H9 (cell line): ENCODE measurements at regions not wholly inside any gene's neighbourhood (a gene's known extent, or its start where the extent isn't known, plus 50 kb on each side); places are given as distances from the start of the nearest gene placed in this dataset.

ENCODE experiments used
- DNase-seq: peaks from one replicate; pipeline ENCODE4 v3.0.0-alpha.2; 2017
- H2AFZ ChIP-seq: one replicate; pipeline ENCODE4 v1.6.1; 2013; ENCODE audit warnings: mild to moderate bottlenecking, low read length, control low read depth, moderate library complexity
- H2AK5ac ChIP-seq: 2 replicates; pipeline ENCODE4 v1.6.1; 2013; ENCODE audit warnings: low read length, control low read depth, mixed read lengths; ENCODE audit not compliant: insufficient read length
- H2BK120ac ChIP-seq: one replicate; pipeline ENCODE4 v1.6.1; 2013; ENCODE audit warnings: low read depth, mild to moderate bottlenecking, low read length, control low read depth, inconsistent platforms; ENCODE audit not compliant: poor library complexity, severe bottlenecking
- H2BK12ac ChIP-seq: 2 replicates; pipeline ENCODE4 v1.6.1; 2013; ENCODE audit warnings: low read length, control low read depth, mixed read lengths, low read depth; ENCODE audit not compliant: insufficient read length
- H2BK15ac ChIP-seq: 2 replicates; pipeline ENCODE4 v1.6.1; 2013; ENCODE audit warnings: low read depth, low read length, control low read depth
- H2BK20ac ChIP-seq: one replicate; pipeline ENCODE4 v1.6.1; 2013; ENCODE audit warnings: low read depth, mild to moderate bottlenecking, low read length, control low read depth, inconsistent platforms; ENCODE audit not compliant: poor library complexity, severe bottlenecking
- H2BK5ac ChIP-seq: 2 replicates; pipeline ENCODE4 v1.6.1; 2013; ENCODE audit warnings: low read length, control low read depth, mixed read lengths; ENCODE audit not compliant: insufficient read length
- H3K14ac ChIP-seq: 2 replicates; pipeline ENCODE4 v1.6.1; 2013; ENCODE audit warnings: low read length, control low read depth; ENCODE audit not compliant: insufficient read depth
- H3K18ac ChIP-seq: 2 replicates; pipeline ENCODE4 v1.6.1; 2013; ENCODE audit warnings: low read depth, mild to moderate bottlenecking, mixed read lengths, low read length, control low read depth; ENCODE audit not compliant: insufficient read length
- H3K23ac ChIP-seq: 2 replicates; pipeline ENCODE4 v1.6.1; 2013; ENCODE audit warnings: low read length, control low read depth, mixed read lengths, low read depth; ENCODE audit not compliant: insufficient read length
- H3K23me2 ChIP-seq: 2 replicates; pipeline ENCODE4 v1.6.1; 2013; ENCODE audit warnings: low read depth, mild to moderate bottlenecking, mixed read lengths, low read length, control low read depth; ENCODE audit not compliant: insufficient read length, poor library complexity, severe bottlenecking
- H3K27ac ChIP-seq: 2 replicates; pipeline ENCODE4 v1.5.1; 2013; ENCODE audit warnings: low read length, control low read depth, mixed read lengths, low read depth; ENCODE audit not compliant: insufficient read length
- H3K27me3 ChIP-seq: 2 replicates; pipeline ENCODE4 v1.6.1; 2013; ENCODE audit warnings: low read length, control low read depth, inconsistent platforms; ENCODE audit not compliant: insufficient read depth
- H3K4ac ChIP-seq: 2 replicates; pipeline ENCODE4 v1.6.1; 2013; ENCODE audit warnings: low read depth, mild to moderate bottlenecking, control low read depth, inconsistent platforms, low read length, moderate library complexity
- H3K4me1 ChIP-seq: 2 replicates; pipeline ENCODE4 v1.6.1; 2013; ENCODE audit warnings: low read length, control low read depth, inconsistent platforms; ENCODE audit not compliant: insufficient read depth
- H3K4me2 ChIP-seq: 2 replicates; pipeline ENCODE4 v1.6.1; 2013; ENCODE audit warnings: low read length, control low read depth, mixed read lengths; ENCODE audit not compliant: insufficient read length, insufficient read depth
- H3K56ac ChIP-seq: 2 replicates; pipeline ENCODE4 v1.6.1; 2013; ENCODE audit warnings: low read depth, mild to moderate bottlenecking, mixed read lengths, low read length, control low read depth; ENCODE audit not compliant: insufficient read length
- H3K79me1 ChIP-seq: 2 replicates; pipeline ENCODE4 v1.6.1; 2013; ENCODE audit warnings: low read depth, mild to moderate bottlenecking, moderate library complexity, low read length, control low read depth, inconsistent platforms; ENCODE audit not compliant: insufficient read depth, poor library complexity, severe bottlenecking
- H3K79me2 ChIP-seq: 2 replicates; pipeline ENCODE4 v1.6.1; 2013; ENCODE audit warnings: low read length, control low read depth, inconsistent platforms; ENCODE audit not compliant: insufficient read depth
- H3K9ac ChIP-seq: 2 replicates; pipeline ENCODE4 v1.6.1; 2013; ENCODE audit warnings: low read length, control low read depth, mixed read lengths; ENCODE audit not compliant: insufficient read length; ENCODE audit errors: extremely low read depth
- H3K9me3 ChIP-seq: one replicate; pipeline ENCODE4 v1.6.1; 2013; ENCODE audit warnings: low read depth, low read length, inconsistent platforms; ENCODE audit not compliant: control insufficient read depth
- H3T11ph ChIP-seq: one replicate; pipeline ENCODE4 v1.6.1; 2013; ENCODE audit warnings: mild to moderate bottlenecking, low read length, control low read depth, inconsistent platforms
- H4K20me1 ChIP-seq: one replicate; pipeline ENCODE4 v1.6.1; 2013; ENCODE audit not compliant: control insufficient read depth, insufficient read length, insufficient read depth
- H4K5ac ChIP-seq: 2 replicates; pipeline ENCODE4 v1.6.1; 2013; ENCODE audit warnings: low read depth, mild to moderate bottlenecking, mixed read lengths, low read length, control low read depth; ENCODE audit not compliant: insufficient read length
- H4K8ac ChIP-seq: replicated peaks from 2 replicates; pipeline ENCODE4 v1.6.1; 2013; ENCODE audit warnings: low read length, control low read depth, mixed read lengths, low read depth; ENCODE audit not compliant: insufficient read length
- H4K91ac ChIP-seq: 2 replicates; pipeline ENCODE4 v1.6.1; 2013; ENCODE audit warnings: low read depth, mild to moderate bottlenecking, moderate library complexity, mixed read lengths, low read length, control low read depth; ENCODE audit not compliant: insufficient read length
- H3K27ac Mint-ChIP-seq, 3 experiments: 2 replicates in 2 of 3; 3 replicates in 1 of 3; pipeline ENCODE4 v1.8.0; 2020 to 2021; ENCODE audit warnings: mixed read lengths in 3 of 3, mild to moderate bottlenecking in 1 of 3, moderate library complexity in 1 of 3
- H3K27me3 Mint-ChIP-seq: 2 replicates; pipeline ENCODE4 v1.8.0; 2021; ENCODE audit warnings: low read depth, mild to moderate bottlenecking, moderate library complexity, mixed read lengths
- H3K36me3 Mint-ChIP-seq, 3 experiments: 2 replicates in 2 of 3; 3 replicates in 1 of 3; pipeline ENCODE4 v1.8.0; 2020 to 2021; ENCODE audit warnings: low read depth in 3 of 3, mixed read lengths in 3 of 3; ENCODE audit not compliant: insufficient read depth in 1 of 3
- H3K4me1 Mint-ChIP-seq, 2 experiments: 2 replicates each; pipeline ENCODE4 v1.8.0; 2020; ENCODE audit warnings: mixed read lengths in 2 of 2
- H3K4me3 Mint-ChIP-seq, 2 experiments: 2 replicates in 1 of 2; 3 replicates in 1 of 2; pipeline ENCODE4 v1.8.0; 2020 to 2021; ENCODE audit warnings: mild to moderate bottlenecking in 2 of 2, mixed read lengths in 2 of 2, moderate library complexity in 1 of 2
- H3K9me3 Mint-ChIP-seq, 2 experiments: 2 replicates in 1 of 2; 3 replicates in 1 of 2; pipeline ENCODE4 v1.8.0; 2020; ENCODE audit warnings: mild to moderate bottlenecking in 2 of 2, mixed read lengths in 2 of 2, moderate library complexity in 1 of 2
- CTCF ChIP-seq: fragments of 200-600 bp; sonication (generic); conservative IDR thresholded peaks from 3 replicates; pipeline ENCODE4 v1.8.0; 2021; ENCODE audit warnings: antibody characterized with exemption, mild to moderate bottlenecking
- WGBS: extraction: QIAGEN DNeasy Blood & Tissue Kit; methylation state at CpG from one replicate; pipeline ENCODE4 v1.1.7; 2013; ENCODE audit warnings: missing lambda C conversion rate, low lambda C conversion rate, mixed read lengths; ENCODE audit not compliant: insufficient read length; ENCODE audit errors: extremely low coverage; 5-methylcytosine and 5-hydroxymethylcytosine counted together

GRCh38 chr5:74394528-74394915 lies 246.0 kb downstream of the ENC1 start:
- DNase-seq = peak; percentile 56
- H2BK5ac ChIP-seq = no peak overlapping the region
- no peak overlapping the region for H3K18ac ChIP-seq
- H3K79me2 ChIP-seq = no peaks in the 10 kb centered on the region
- H2AK5ac ChIP-seq = no peak overlapping the region
- no peak overlapping the region for H4K91ac ChIP-seq
- H4K5ac ChIP-seq = no peak overlapping the region
- H3K27me3 Mint-ChIP-seq = peaks cover 61% of the 10 kb centered on the region
- H2AFZ ChIP-seq = no peak overlapping the region
- no peaks in the 10 kb centered on the region for H3K9me3 Mint-ChIP-seq
- no peak overlapping the region for H3K23ac ChIP-seq
- H3K4me1 Mint-ChIP-seq = peaks cover 12 to 17% of the 10 kb centered on the region in 2 experiments
- no peaks in the 10 kb centered on the region for H3K23me2 ChIP-seq
- H4K8ac ChIP-seq = no peak overlapping the region
- no peak overlapping the region for H3K9ac ChIP-seq
- no peak overlapping the region for H3K4me2 ChIP-seq
- H3K79me1 ChIP-seq = no peaks in the 10 kb centered on the region
- no peak overlapping the region for H2BK15ac ChIP-seq
- peaks cover 3% of the 10 kb centered on the region; the same call in 1 of the 2 replicates for H3K4me1 ChIP-seq
- no peaks in the 10 kb centered on the region for H3K9me3 ChIP-seq
- peaks cover 0 to 2% (median 0%) of the 10 kb centered on the region in 3 experiments; a peak in 1 of 7 replicates for H3K36me3 Mint-ChIP-seq
- H4K20me1 ChIP-seq = no peaks in the 10 kb centered on the region
- H2BK12ac ChIP-seq = no peak overlapping the region
- WGBS = no CpG with 5 or more reads among the region's 3 CpGs
- H3K4me3 Mint-ChIP-seq = no peak overlapping the region
- peak; percentile 41; the same call in 2 of the 3 replicates for TF ChIP-seq CTCF
- peaks cover 2% of the 10 kb centered on the region; the same call in 1 of the 2 replicates for H3K27me3 ChIP-seq
- no peak overlapping the region for H3T11ph ChIP-seq
- no peak overlapping the region for H3K14ac ChIP-seq
- no peak overlapping the region for H3K27ac ChIP-seq
- H2BK20ac ChIP-seq = no peak overlapping the region
- no peak overlapping the region for H3K56ac ChIP-seq
- H2BK120ac ChIP-seq = no peak overlapping the region
- H3K27ac Mint-ChIP-seq = no peak overlapping the region
- no peak overlapping the region for H3K4ac ChIP-seq
